ENCODE measurements at regions not wholly inside any gene's neighbourhood (a gene's known extent, or its start where the extent isn't known, plus 50 kb on each side); places are given as distances from the start of the nearest gene placed in this dataset.

GRCh38 chr7:145082366-145083161, 246.7 kb upstream of the TPK1 start:
- TF ChIP-seq, protein P1, sequence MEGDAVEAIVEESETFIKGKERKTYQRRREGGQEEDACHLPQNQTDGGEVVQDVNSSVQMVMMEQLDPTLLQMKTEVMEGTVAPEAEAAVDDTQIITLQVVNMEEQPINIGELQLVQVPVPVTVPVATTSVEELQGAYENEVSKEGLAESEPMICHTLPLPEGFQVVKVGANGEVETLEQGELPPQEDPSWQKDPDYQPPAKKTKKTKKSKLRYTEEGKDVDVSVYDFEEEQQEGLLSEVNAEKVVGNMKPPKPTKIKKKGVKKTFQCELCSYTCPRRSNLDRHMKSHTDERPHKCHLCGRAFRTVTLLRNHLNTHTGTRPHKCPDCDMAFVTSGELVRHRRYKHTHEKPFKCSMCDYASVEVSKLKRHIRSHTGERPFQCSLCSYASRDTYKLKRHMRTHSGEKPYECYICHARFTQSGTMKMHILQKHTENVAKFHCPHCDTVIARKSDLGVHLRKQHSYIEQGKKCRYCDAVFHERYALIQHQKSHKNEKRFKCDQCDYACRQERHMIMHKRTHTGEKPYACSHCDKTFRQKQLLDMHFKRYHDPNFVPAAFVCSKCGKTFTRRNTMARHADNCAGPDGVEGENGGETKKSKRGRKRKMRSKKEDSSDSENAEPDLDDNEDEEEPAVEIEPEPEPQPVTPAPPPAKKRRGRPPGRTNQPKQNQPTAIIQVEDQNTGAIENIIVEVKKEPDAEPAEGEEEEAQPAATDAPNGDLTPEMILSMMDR (IDR thresholded peaks at IDR 0.05; ENCODE audit: insufficient read depth, low read length, poor library complexity, severe bottlenecking): no peak
- no peak for TF ChIP-seq EZH2phosphoT487 (conservative IDR thresholded peaks at IDR 0.05; ENCODE audit: low read length)

Data from SU-DHL-6 (cell line).